ENCODE measurements at regions not wholly inside any gene's neighbourhood (a gene's known extent, or its start where the extent isn't known, plus 50 kb on each side); places are given as distances from the start of the nearest gene placed in this dataset.
A peak's percentile ranks its signal among the peaks of the same experiment; 100 is the strongest.

DNA sequence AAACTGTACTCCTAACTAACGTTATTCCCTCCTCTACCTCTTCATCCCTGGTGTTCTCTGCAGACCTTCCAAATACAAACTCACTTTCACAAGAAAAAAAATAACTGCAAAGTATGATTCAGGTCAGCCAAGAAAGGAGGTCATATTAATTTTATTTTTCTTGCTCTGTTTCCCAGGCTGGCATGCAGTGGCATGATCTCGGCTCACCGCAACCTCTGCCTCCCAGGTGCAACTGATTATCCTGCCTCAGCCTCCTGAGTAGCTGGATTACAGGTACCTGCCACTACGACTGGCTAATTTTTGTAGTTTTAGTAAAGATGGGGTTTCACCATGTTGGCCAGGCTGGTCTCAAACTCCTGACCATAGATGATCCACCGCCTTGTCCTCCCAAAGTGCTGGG is 156.6 kb downstream of the CHIC2 start:
- H3K36me3 ChIP-seq (ENCODE audit: control insufficient read depth, insufficient read depth, low read length) = no peaks in the 10 kb centered on the region
- in situ Hi-C loops (cut with HindIII; ENCODE audit: low pct_unique_long_range_greater_than_20kb, low sequenced_read_pairs) = no loop called here
- BruUV-seq (replicated peaks) = no TSS peak
- H3K4me1 ChIP-seq (ENCODE audit: control insufficient read depth, insufficient read depth, low read length) = no peaks in the 10 kb centered on the region
- no peak for TF ChIP-seq SIN3A (IDR thresholded peaks at IDR 0.05; ENCODE audit: borderline replicate concordance, insufficient read depth, low read depth, low read length)
- no peak for DNase-seq (ENCODE audit: low read depth, low spot score)
- peaks cover 3% of the 10 kb centered on the region for H3K27me3 ChIP-seq (ENCODE audit: control insufficient read depth, insufficient read depth, low read length)
- ChIA-PET CTCF (interaction anchor here (0.5 kb wide), 1 partner anchor 202 kb away, joined by 3 read pairs; no protein-coding TSS in a partner anchor), POLR2A (interaction anchor here (0.5 kb wide), 1 partner anchor 123 kb away, joined by 3 read pairs; no protein-coding TSS in a partner anchor)
- ATAC-seq = no peak
- H3K9me3 ChIP-seq (ENCODE audit: control insufficient read depth, insufficient read depth, low read depth, low read length) = no peaks in the 10 kb centered on the region
- H3K4me3 ChIP-seq (ENCODE audit: low read depth in 2 of 2, low read length in 2 of 2) = no peak overlapping the region
- intact Hi-C loops (cut with micrococcal nuclease; ENCODE audit: unreplicated experiment) = loop anchor here (2.0 kb wide), 1 partner anchor 313 kb away; no protein-coding TSS in a partner anchor
- no peak overlapping the region for H3K27ac ChIP-seq (ENCODE audit: low read length)

DNA sequence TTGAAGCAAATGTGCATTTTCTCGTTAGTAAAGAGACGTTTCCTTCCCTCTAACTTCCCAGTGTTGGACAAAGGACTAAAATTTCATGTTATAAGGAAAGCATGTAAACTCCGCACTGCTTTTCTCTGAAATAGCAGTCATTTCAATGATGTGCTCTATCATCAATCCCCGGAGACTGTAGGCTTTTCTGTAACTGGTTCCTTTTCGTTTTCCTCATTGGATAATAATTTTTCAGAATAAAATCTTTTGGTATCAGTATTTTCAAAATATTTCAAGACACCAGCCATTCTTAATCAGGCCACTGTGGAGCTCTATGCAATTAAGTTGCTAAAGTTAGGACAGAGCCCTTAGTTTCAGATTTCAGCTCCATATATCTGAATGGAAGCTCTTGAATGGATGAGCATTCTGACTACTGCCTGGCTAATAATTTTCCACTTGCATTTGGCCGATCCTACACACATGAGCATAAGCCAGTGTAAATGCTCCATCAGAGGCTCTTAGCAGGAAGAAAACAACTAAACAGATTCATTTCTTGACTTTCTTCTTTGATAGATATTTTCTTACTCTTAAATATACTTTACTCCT is 157.7 kb downstream of the CHIC2 start:
- in situ Hi-C loops (cut with HindIII; ENCODE audit: low pct_unique_long_range_greater_than_20kb, low sequenced_read_pairs) (no loop called here), intact Hi-C loops (cut with micrococcal nuclease; ENCODE audit: unreplicated experiment) (no loop called here)
- Histone ChIP-seq H3K27ac (ENCODE audit: low read length) (no peak overlapping the region), H3K4me1 (ENCODE audit: control insufficient read depth, insufficient read depth, low read length) (no peaks in the 10 kb centered on the region), H3K27me3 (ENCODE audit: control insufficient read depth, insufficient read depth, low read length) (peaks cover 3% of the 10 kb centered on the region), H3K36me3 (ENCODE audit: control insufficient read depth, insufficient read depth, low read length) (no peaks in the 10 kb centered on the region), H3K9me3 (ENCODE audit: control insufficient read depth, insufficient read depth, low read depth, low read length) (no peaks in the 10 kb centered on the region), H3K4me3 (ENCODE audit: low read depth in 2 of 2, low read length in 2 of 2) (no peak overlapping the region)
- TF ChIP-seq TCF7L2 (IDR thresholded peaks at IDR 0.05; ENCODE audit: low read depth, low read length) (no peak), SIN3A (IDR thresholded peaks at IDR 0.05; ENCODE audit: borderline replicate concordance, insufficient read depth, low read depth, low read length) (no peak), POLR2AphosphoS5 (IDR thresholded peaks at IDR 0.05; ENCODE audit: low read depth, low read length) (no peak)
- TF ChIP-seq, protein P1, sequence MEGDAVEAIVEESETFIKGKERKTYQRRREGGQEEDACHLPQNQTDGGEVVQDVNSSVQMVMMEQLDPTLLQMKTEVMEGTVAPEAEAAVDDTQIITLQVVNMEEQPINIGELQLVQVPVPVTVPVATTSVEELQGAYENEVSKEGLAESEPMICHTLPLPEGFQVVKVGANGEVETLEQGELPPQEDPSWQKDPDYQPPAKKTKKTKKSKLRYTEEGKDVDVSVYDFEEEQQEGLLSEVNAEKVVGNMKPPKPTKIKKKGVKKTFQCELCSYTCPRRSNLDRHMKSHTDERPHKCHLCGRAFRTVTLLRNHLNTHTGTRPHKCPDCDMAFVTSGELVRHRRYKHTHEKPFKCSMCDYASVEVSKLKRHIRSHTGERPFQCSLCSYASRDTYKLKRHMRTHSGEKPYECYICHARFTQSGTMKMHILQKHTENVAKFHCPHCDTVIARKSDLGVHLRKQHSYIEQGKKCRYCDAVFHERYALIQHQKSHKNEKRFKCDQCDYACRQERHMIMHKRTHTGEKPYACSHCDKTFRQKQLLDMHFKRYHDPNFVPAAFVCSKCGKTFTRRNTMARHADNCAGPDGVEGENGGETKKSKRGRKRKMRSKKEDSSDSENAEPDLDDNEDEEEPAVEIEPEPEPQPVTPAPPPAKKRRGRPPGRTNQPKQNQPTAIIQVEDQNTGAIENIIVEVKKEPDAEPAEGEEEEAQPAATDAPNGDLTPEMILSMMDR (IDR thresholded peaks at IDR 0.05) = no peak
- TF ChIP-seq, protein P2, sequence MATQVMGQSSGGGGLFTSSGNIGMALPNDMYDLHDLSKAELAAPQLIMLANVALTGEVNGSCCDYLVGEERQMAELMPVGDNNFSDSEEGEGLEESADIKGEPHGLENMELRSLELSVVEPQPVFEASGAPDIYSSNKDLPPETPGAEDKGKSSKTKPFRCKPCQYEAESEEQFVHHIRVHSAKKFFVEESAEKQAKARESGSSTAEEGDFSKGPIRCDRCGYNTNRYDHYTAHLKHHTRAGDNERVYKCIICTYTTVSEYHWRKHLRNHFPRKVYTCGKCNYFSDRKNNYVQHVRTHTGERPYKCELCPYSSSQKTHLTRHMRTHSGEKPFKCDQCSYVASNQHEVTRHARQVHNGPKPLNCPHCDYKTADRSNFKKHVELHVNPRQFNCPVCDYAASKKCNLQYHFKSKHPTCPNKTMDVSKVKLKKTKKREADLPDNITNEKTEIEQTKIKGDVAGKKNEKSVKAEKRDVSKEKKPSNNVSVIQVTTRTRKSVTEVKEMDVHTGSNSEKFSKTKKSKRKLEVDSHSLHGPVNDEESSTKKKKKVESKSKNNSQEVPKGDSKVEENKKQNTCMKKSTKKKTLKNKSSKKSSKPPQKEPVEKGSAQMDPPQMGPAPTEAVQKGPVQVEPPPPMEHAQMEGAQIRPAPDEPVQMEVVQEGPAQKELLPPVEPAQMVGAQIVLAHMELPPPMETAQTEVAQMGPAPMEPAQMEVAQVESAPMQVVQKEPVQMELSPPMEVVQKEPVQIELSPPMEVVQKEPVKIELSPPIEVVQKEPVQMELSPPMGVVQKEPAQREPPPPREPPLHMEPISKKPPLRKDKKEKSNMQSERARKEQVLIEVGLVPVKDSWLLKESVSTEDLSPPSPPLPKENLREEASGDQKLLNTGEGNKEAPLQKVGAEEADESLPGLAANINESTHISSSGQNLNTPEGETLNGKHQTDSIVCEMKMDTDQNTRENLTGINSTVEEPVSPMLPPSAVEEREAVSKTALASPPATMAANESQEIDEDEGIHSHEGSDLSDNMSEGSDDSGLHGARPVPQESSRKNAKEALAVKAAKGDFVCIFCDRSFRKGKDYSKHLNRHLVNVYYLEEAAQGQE (IDR thresholded peaks at IDR 0.05; ENCODE audit: insufficient read depth in 1 of 2, low read depth in 2 of 2, low read length in 1 of 2) = no peak
- no peak for ATAC-seq
- ChIA-PET CTCF (no interaction called here), POLR2A (no interaction called here)
- no TSS peak for BruUV-seq (replicated peaks)
- no peak for DNase-seq (ENCODE audit: low read depth, low spot score)

DNA sequence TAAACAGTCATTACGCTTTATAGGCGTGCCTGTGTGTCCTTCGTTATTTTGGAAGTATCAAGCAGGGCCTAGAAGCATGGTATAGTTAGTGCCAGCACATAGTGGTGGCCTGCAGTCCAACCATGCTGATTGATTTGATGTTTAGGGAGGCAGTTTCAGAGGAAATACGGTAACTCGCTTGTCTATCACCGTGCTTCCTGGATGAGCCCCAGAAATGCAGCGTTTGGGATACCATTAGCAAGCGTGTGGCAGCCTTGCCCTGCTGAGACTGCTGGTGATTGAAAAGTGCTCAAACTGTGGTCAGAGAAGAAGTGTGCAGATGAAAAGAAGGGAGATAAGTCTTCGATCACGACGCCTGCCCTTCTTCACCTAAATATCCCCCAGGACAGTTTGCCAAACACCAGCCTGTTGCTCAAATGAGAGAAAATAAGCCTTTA is 158.4 kb downstream of the CHIC2 start:
- no peak overlapping the region for H3K27ac ChIP-seq (ENCODE audit: low read length)
- no peak for TF ChIP-seq POLR2AphosphoS5 (IDR thresholded peaks at IDR 0.05; ENCODE audit: low read depth, low read length)
- TF ChIP-seq SIN3A (IDR thresholded peaks at IDR 0.05; ENCODE audit: borderline replicate concordance, insufficient read depth, low read depth, low read length) = no peak
- TF ChIP-seq, protein P1 (IDR thresholded peaks at IDR 0.05) = no peak
- peak overlapping the region in 1 of 2 experiments; percentile 21; a peak in 1 of 4 replicates for H3K4me3 ChIP-seq (ENCODE audit: low read depth in 2 of 2, low read length in 2 of 2)
- intact Hi-C loops (cut with micrococcal nuclease; ENCODE audit: unreplicated experiment) (no loop called here), in situ Hi-C loops (cut with HindIII; ENCODE audit: low pct_unique_long_range_greater_than_20kb, low sequenced_read_pairs) (no loop called here)
- BruUV-seq (replicated peaks) = no TSS peak
- CTCF ChIA-PET = no interaction called here
- H3K27me3 ChIP-seq (ENCODE audit: control insufficient read depth, insufficient read depth, low read length) = peaks cover 3% of the 10 kb centered on the region
- POLR2A ChIA-PET = no interaction called here
- H3K9me3 ChIP-seq (ENCODE audit: control insufficient read depth, insufficient read depth, low read depth, low read length) = no peaks in the 10 kb centered on the region
- H3K36me3 ChIP-seq (ENCODE audit: control insufficient read depth, insufficient read depth, low read length) = no peaks in the 10 kb centered on the region
- H3K4me1 ChIP-seq (ENCODE audit: control insufficient read depth, insufficient read depth, low read length) = no peaks in the 10 kb centered on the region
- no peak; the same call in 1 of the 2 replicates for ATAC-seq
- DNase-seq (ENCODE audit: low read depth, low spot score) = no peak

Measured in Panc1 (cell line).